ENCODE measurements at regions not wholly inside any gene's neighbourhood (a gene's known extent, or its start where the extent isn't known, plus 50 kb on each side); places are given as distances from the start of the nearest gene placed in this dataset.
"Not testable (repeated sequence)": the region's sequence is repeated elsewhere in the genome, so short reads cannot be mapped to it uniquely, and the experiment has no call there.

GRCh38 chr6:120786682-120787081 is 547.6 kb downstream of the TBC1D32 start:
- no peak for DNase-seq

DNA sequence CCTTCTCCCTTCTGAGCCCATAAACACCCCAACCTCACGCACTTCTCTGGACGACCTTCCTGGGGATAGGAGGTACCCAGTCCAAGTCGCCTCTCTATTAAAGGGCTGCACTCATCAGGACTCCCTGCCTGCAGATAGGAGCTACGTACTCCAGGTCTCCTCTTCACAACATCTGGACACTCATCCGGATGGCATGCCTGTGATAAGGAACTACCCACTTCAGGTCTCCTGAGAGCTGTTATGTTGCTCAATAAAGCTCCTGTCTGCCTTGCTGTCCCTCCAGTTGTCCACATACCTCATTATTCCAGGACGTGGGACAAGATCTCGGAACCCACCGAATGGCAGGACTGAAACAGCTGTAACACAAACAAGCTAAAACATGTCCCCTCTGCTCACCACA is 548.0 kb downstream of the TBC1D32 start:
- no peak for DNase-seq

GRCh38 chr6:120785459-120786086 is 548.7 kb downstream of the TBC1D32 start:
- DNase-seq = no peak

DNA sequence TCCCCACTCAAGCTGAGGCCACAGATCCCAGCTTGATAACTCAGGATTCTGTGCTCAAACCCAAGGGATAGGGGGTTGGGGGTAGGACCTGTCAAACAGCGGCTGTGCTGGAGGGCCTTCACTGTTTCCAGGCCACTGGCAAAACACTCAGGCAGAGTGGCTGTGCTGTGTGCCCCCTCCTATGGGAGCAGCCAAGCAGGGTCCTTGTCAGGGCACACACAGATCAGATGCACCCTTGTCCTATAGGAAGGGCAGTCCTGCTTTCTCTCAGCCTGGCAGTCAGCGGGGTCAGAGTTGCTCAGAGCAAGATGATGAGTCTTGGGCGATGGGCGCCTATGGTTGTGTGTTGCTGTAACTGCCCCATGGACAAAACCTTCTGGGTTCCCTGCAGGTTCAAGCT is 554.8 kb downstream of the TBC1D32 start:
- no peak for DNase-seq

- DNase-seq = no peak
Measured at GRCh38 chr6:120775698-120776097, 558.6 kb downstream of the TBC1D32 start.

- no peak for DNase-seq
Measured at GRCh38 chr6:120774275-120774674, 560.0 kb downstream of the TBC1D32 start.

DNA sequence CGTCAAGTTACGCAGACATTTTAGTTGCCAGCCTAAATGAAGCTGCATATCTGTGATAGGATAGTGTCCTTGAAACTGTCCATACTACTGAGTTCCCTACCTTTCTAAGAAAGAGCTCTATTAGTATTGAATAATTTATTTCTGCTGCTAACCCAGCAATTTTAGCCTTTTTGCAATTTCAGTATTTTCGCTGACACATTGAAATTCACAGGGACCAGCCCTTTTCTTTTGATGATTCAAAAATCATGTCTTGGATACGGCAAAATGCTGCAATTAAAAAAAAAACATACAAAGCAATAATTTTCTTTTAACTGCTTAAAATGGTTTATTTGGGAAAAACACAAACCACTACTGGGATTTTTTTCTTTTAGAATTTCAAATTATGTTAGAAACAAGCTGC is 563.3 kb downstream of the TBC1D32 start:
- no peak for DNase-seq

- DNase-seq = no peak
Measured at GRCh38 chr6:120764312-120764711, 570.0 kb downstream of the TBC1D32 start.

DNA sequence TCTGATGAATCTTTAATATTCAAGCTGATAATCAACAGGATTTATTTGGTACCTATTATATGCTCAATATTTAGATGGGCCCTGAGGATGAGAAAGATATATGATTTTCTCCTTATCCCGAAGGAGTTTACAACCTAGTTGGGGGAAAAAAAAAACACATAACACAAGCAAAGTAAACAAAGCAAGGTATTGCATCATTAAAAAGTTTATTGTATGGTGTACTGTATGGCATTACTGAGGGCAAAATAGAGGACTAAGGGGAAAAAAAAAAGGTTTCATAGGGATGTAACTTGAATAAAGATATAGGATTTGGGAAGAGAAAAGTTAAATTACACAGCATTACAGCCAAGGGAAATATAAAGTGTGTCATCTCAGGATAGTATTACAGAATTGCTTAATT is 574.7 kb downstream of the TBC1D32 start:
- DNase-seq = no peak

GRCh38 chr6:120748574-120748973 is 585.7 kb downstream of the TBC1D32 start:
- DNase-seq = not testable (repeated sequence)

DNA sequence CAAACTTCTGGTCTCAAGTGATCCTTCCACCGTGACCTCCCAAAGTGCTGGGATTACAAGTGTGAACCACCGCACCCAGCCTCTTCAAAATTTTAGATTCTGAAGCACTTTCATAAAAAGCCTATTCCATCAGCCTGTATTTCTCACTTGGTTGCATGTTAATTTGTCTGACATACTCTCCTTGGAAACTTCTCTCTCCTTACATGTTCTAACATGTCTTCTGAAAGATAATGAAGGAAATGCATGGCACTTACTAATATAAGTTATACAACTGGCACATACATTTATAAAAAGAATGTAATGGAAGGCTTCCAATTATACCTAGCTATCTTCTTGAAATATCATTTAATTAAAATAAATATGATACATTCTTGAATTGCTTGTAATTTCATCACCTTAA is 597.5 kb downstream of the TBC1D32 start:
- DNase-seq = no peak

- DNase-seq = no peak
Measured at GRCh38 chr6:120735641-120736040, 598.6 kb downstream of the TBC1D32 start.

- DNase-seq = no peak
Measured at GRCh38 chr6:120711255-120711654, 623.0 kb downstream of the TBC1D32 start.

DNA sequence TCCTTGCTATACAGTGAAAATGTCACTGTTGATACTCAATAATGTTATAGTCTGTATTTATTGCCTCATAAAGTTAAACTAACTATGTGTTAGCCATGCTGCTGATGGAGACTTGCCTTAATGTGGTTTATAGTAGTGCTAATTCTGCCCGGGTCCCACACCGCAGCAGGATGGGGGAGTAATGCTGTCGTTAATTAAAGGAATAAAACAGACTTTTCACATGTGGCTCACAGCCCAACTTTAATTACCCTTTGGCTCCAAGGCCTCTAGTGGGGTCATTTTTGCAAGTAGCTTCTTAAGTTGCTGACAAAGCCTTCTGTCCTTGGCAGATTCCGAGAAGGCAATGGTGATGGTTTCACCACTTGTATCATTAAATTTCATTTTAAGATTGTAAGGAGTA is 634.3 kb downstream of the TBC1D32 start:
- no peak for DNase-seq

GRCh38 chr6:120686492-120686891 is 647.8 kb downstream of the TBC1D32 start:
- DNase-seq = no peak

GRCh38 chr6:120682145-120682544 is 652.1 kb downstream of the TBC1D32 start:
- no peak for DNase-seq

DNA sequence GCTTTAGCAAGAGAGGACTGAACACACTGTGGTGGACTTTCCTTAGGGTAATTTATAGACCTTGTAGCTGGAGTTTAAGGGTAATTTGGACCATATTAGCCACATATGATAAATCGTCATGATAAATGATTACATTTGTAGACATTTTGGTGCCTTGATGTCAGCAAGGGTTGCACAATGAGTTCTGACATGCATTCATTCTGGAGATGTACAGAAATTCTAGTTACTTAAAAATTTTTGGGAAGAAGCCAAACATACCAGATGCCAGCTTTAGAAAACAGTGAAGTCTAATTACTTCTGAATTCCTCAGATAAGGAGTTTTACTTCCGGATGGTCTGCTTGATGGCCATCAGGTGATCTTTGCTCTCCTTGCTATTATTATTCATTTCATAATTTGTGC is 653.1 kb downstream of the TBC1D32 start:
- no peak for DNase-seq

- DNase-seq = no peak
Measured at GRCh38 chr6:120675886-120676285, 658.4 kb downstream of the TBC1D32 start.

GRCh38 chr6:120671519-120671918 is 662.8 kb downstream of the TBC1D32 start:
- no peak for DNase-seq

GRCh38 chr6:120652506-120652905 is 681.8 kb downstream of the TBC1D32 start:
- no peak for DNase-seq

- DNase-seq = no peak
Measured at GRCh38 chr6:120648713-120649112, 685.6 kb downstream of the TBC1D32 start.

DNA sequence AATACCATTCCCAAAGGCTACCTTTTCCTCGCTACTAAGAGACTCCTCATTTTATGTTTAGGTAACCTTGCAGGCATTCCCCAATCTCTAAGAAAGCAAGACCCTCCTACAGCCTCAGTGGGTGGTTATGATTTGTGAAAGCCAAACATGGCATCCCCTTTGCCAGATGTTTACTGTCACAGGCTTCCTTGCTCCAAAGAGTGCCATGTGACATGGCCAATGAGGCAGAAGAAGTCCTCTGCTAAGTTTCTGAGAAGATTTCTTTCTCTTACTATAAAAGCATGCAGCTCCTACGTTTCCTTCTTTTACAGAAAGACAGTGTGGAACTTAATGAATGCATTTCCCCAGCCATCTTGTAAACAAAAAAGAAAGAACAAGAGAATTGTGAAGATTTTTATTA is 688.2 kb downstream of the TBC1D32 start:
- no peak for DNase-seq

DNA sequence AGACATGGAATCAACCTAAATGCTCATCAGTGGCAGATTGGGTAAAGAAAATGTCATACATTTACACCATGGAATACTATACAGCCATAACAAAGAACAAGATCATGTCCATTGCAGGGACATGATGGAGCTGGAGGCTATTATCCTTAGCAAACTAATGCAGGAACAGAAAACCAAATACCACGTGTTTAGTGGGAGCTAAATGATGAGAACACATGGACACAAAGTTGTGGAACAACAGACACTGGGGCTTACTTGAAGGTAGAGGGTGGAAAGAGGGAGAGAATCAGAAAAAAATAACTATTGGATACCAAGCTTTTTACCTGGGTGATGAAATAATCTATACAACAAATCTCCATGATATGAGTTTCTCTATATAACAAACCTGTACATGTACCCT is 701.3 kb downstream of the TBC1D32 start:
- DNase-seq = no peak

DNA sequence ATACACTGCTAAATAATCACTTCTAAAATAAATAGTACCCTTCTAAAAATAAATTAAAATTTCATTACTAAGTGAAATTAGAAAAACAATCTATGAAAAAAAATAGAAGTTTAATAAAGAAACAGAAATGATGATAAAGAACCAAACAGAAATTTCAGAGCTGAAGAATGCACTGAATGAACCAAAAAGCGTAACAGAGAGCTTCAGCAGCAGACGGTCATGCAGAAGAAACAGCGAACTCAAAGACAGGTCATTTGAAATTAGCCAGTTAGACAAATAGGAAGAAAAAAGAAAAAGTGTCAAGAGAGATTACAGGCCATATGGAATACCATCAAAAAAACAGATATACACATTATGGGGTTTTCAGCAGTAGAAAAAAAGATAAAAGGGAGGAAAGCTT is 706.7 kb downstream of the TBC1D32 start:
- DNase-seq = no peak

GRCh38 chr6:120622127-120622631 is 712.1 kb downstream of the TBC1D32 start:
- DNase-seq = no peak

Measured in DMS79 (cell line).